ENCODE measurements at regions not wholly inside any gene's neighbourhood (a gene's known extent, or its start where the extent isn't known, plus 50 kb on each side); places are given as distances from the start of the nearest gene placed in this dataset.

- H4K20me1 ChIP-seq (ENCODE audit: insufficient read depth): no peaks in the 10 kb centered on the region
- no peak overlapping the region for H3K4me3 ChIP-seq (ENCODE audit: low read length)
- no peaks in the 10 kb centered on the region for H3K9me3 ChIP-seq (ENCODE audit: low read length)
- no peak overlapping the region for H3K27ac ChIP-seq (ENCODE audit: low read length)
- H3K27me3 ChIP-seq (ENCODE audit: insufficient read depth, low read depth, low read length): no peaks in the 10 kb centered on the region
- H3K9ac ChIP-seq (ENCODE audit: low read length): no peak overlapping the region
- TF ChIP-seq REST (IDR thresholded peaks at IDR 0.05; ENCODE audit: borderline replicate concordance) (no peak), EZH2 (IDR thresholded peaks at IDR 0.05; ENCODE audit: borderline replicate concordance, insufficient read depth, low read length, poor library complexity, severe bottlenecking) (no peak), EP300 (conservative IDR thresholded peaks at IDR 0.05; ENCODE audit: poor library complexity, severe bottlenecking) (no peak)
- no peak overlapping the region for H2AFZ ChIP-seq (ENCODE audit: low read depth, low read length)
- no peaks in the 10 kb centered on the region for H3F3A ChIP-seq (ENCODE audit: insufficient read depth, low read length, poor library complexity, severe bottlenecking)
- no peaks in the 10 kb centered on the region for H3K36me3 ChIP-seq (ENCODE audit: insufficient read depth, low read length)
- no peak overlapping the region for H3K4me2 ChIP-seq (ENCODE audit: low read length)
- H3K79me2 ChIP-seq (replicated peaks; ENCODE audit: insufficient read depth, low read length): no peaks in the 10 kb centered on the region
- no peaks in the 10 kb centered on the region for H3K9me2 ChIP-seq (ENCODE audit: insufficient read depth, low read length)
These were observed 94.9 kb upstream of the RBBP8 start for GRCh38 chr18:22838221-22838620.

- Histone ChIP-seq H3K79me2 (replicated peaks; ENCODE audit: insufficient read depth, low read length) (no peaks in the 10 kb centered on the region), H3F3A (ENCODE audit: insufficient read depth, low read length, poor library complexity, severe bottlenecking) (no peaks in the 10 kb centered on the region), H3K9me3 (ENCODE audit: low read length) (no peaks in the 10 kb centered on the region), H3K27me3 (ENCODE audit: insufficient read depth, low read depth, low read length) (no peaks in the 10 kb centered on the region), H3K36me3 (ENCODE audit: insufficient read depth, low read length) (no peaks in the 10 kb centered on the region), H4K20me1 (ENCODE audit: insufficient read depth) (no peaks in the 10 kb centered on the region), H3K9me2 (ENCODE audit: insufficient read depth, low read length) (no peaks in the 10 kb centered on the region), H3K4me3 (ENCODE audit: low read length) (no peak overlapping the region), H3K27ac (ENCODE audit: low read length) (no peak overlapping the region), H3K4me2 (ENCODE audit: low read length) (no peak overlapping the region), H3K9ac (ENCODE audit: low read length) (no peak overlapping the region), H2AFZ (ENCODE audit: low read depth, low read length) (no peak overlapping the region)
- TF ChIP-seq REST (IDR thresholded peaks at IDR 0.05; ENCODE audit: borderline replicate concordance): no peak
- TF ChIP-seq TAF1 (IDR thresholded peaks at IDR 0.05; ENCODE audit: low read depth): no peak
- TF ChIP-seq POLR2AphosphoS5 (IDR thresholded peaks at IDR 0.05): no peak
- TF ChIP-seq EP300 (conservative IDR thresholded peaks at IDR 0.05; ENCODE audit: poor library complexity, severe bottlenecking): no peak
- TF ChIP-seq CTCF (IDR thresholded peaks at IDR 0.05; ENCODE audit: poor library complexity, severe bottlenecking): no peak
- no peak for TF ChIP-seq SMC3 (conservative IDR thresholded peaks at IDR 0.05; ENCODE audit: poor library complexity)
These were observed 94.4 kb upstream of the RBBP8 start for GRCh38 chr18:22838639-22839277.

Measured in neural cell (in vitro differentiated cells).